H9 (cell line): ENCODE measurements at regions not wholly inside any gene's neighbourhood (a gene's known extent, or its start where the extent isn't known, plus 50 kb on each side); places are given as distances from the start of the nearest gene placed in this dataset.

Source experiments
- DNase-seq: peaks from one replicate; pipeline ENCODE4 v3.0.0-alpha.2; 2017
- H2AFZ ChIP-seq: one replicate; pipeline ENCODE4 v1.6.1; 2013; ENCODE audit warnings: mild to moderate bottlenecking, low read length, control low read depth, moderate library complexity
- H2AK5ac ChIP-seq: 2 replicates; pipeline ENCODE4 v1.6.1; 2013; ENCODE audit warnings: low read length, control low read depth, mixed read lengths; ENCODE audit not compliant: insufficient read length
- H2BK120ac ChIP-seq: one replicate; pipeline ENCODE4 v1.6.1; 2013; ENCODE audit warnings: low read depth, mild to moderate bottlenecking, low read length, control low read depth, inconsistent platforms; ENCODE audit not compliant: poor library complexity, severe bottlenecking
- H2BK12ac ChIP-seq: 2 replicates; pipeline ENCODE4 v1.6.1; 2013; ENCODE audit warnings: low read length, control low read depth, mixed read lengths, low read depth; ENCODE audit not compliant: insufficient read length
- H2BK15ac ChIP-seq: 2 replicates; pipeline ENCODE4 v1.6.1; 2013; ENCODE audit warnings: low read depth, low read length, control low read depth
- H2BK20ac ChIP-seq: one replicate; pipeline ENCODE4 v1.6.1; 2013; ENCODE audit warnings: low read depth, mild to moderate bottlenecking, low read length, control low read depth, inconsistent platforms; ENCODE audit not compliant: poor library complexity, severe bottlenecking
- H2BK5ac ChIP-seq: 2 replicates; pipeline ENCODE4 v1.6.1; 2013; ENCODE audit warnings: low read length, control low read depth, mixed read lengths; ENCODE audit not compliant: insufficient read length
- H3K14ac ChIP-seq: 2 replicates; pipeline ENCODE4 v1.6.1; 2013; ENCODE audit warnings: low read length, control low read depth; ENCODE audit not compliant: insufficient read depth
- H3K18ac ChIP-seq: 2 replicates; pipeline ENCODE4 v1.6.1; 2013; ENCODE audit warnings: low read depth, mild to moderate bottlenecking, mixed read lengths, low read length, control low read depth; ENCODE audit not compliant: insufficient read length
- H3K23ac ChIP-seq: 2 replicates; pipeline ENCODE4 v1.6.1; 2013; ENCODE audit warnings: low read length, control low read depth, mixed read lengths, low read depth; ENCODE audit not compliant: insufficient read length
- H3K23me2 ChIP-seq: 2 replicates; pipeline ENCODE4 v1.6.1; 2013; ENCODE audit warnings: low read depth, mild to moderate bottlenecking, mixed read lengths, low read length, control low read depth; ENCODE audit not compliant: insufficient read length, poor library complexity, severe bottlenecking
- H3K27ac ChIP-seq: 2 replicates; pipeline ENCODE4 v1.5.1; 2013; ENCODE audit warnings: low read length, control low read depth, mixed read lengths, low read depth; ENCODE audit not compliant: insufficient read length
- H3K27me3 ChIP-seq: 2 replicates; pipeline ENCODE4 v1.6.1; 2013; ENCODE audit warnings: low read length, control low read depth, inconsistent platforms; ENCODE audit not compliant: insufficient read depth
- H3K4ac ChIP-seq: 2 replicates; pipeline ENCODE4 v1.6.1; 2013; ENCODE audit warnings: low read depth, mild to moderate bottlenecking, control low read depth, inconsistent platforms, low read length, moderate library complexity
- H3K4me1 ChIP-seq: 2 replicates; pipeline ENCODE4 v1.6.1; 2013; ENCODE audit warnings: low read length, control low read depth, inconsistent platforms; ENCODE audit not compliant: insufficient read depth
- H3K4me2 ChIP-seq: 2 replicates; pipeline ENCODE4 v1.6.1; 2013; ENCODE audit warnings: low read length, control low read depth, mixed read lengths; ENCODE audit not compliant: insufficient read length, insufficient read depth
- H3K56ac ChIP-seq: 2 replicates; pipeline ENCODE4 v1.6.1; 2013; ENCODE audit warnings: low read depth, mild to moderate bottlenecking, mixed read lengths, low read length, control low read depth; ENCODE audit not compliant: insufficient read length
- H3K79me1 ChIP-seq: 2 replicates; pipeline ENCODE4 v1.6.1; 2013; ENCODE audit warnings: low read depth, mild to moderate bottlenecking, moderate library complexity, low read length, control low read depth, inconsistent platforms; ENCODE audit not compliant: insufficient read depth, poor library complexity, severe bottlenecking
- H3K79me2 ChIP-seq: 2 replicates; pipeline ENCODE4 v1.6.1; 2013; ENCODE audit warnings: low read length, control low read depth, inconsistent platforms; ENCODE audit not compliant: insufficient read depth
- H3K9ac ChIP-seq: 2 replicates; pipeline ENCODE4 v1.6.1; 2013; ENCODE audit warnings: low read length, control low read depth, mixed read lengths; ENCODE audit not compliant: insufficient read length; ENCODE audit errors: extremely low read depth
- H3K9me3 ChIP-seq: one replicate; pipeline ENCODE4 v1.6.1; 2013; ENCODE audit warnings: low read depth, low read length, inconsistent platforms; ENCODE audit not compliant: control insufficient read depth
- H3T11ph ChIP-seq: one replicate; pipeline ENCODE4 v1.6.1; 2013; ENCODE audit warnings: mild to moderate bottlenecking, low read length, control low read depth, inconsistent platforms
- H4K20me1 ChIP-seq: one replicate; pipeline ENCODE4 v1.6.1; 2013; ENCODE audit not compliant: control insufficient read depth, insufficient read length, insufficient read depth
- H4K5ac ChIP-seq: 2 replicates; pipeline ENCODE4 v1.6.1; 2013; ENCODE audit warnings: low read depth, mild to moderate bottlenecking, mixed read lengths, low read length, control low read depth; ENCODE audit not compliant: insufficient read length
- H4K8ac ChIP-seq: replicated peaks from 2 replicates; pipeline ENCODE4 v1.6.1; 2013; ENCODE audit warnings: low read length, control low read depth, mixed read lengths, low read depth; ENCODE audit not compliant: insufficient read length
- H4K91ac ChIP-seq: 2 replicates; pipeline ENCODE4 v1.6.1; 2013; ENCODE audit warnings: low read depth, mild to moderate bottlenecking, moderate library complexity, mixed read lengths, low read length, control low read depth; ENCODE audit not compliant: insufficient read length
- H3K27ac Mint-ChIP-seq, 3 experiments: 2 replicates in 2 of 3; 3 replicates in 1 of 3; pipeline ENCODE4 v1.8.0; 2020 to 2021; ENCODE audit warnings: mixed read lengths in 3 of 3, mild to moderate bottlenecking in 1 of 3, moderate library complexity in 1 of 3
- H3K27me3 Mint-ChIP-seq: 2 replicates; pipeline ENCODE4 v1.8.0; 2021; ENCODE audit warnings: low read depth, mild to moderate bottlenecking, moderate library complexity, mixed read lengths
- H3K36me3 Mint-ChIP-seq, 3 experiments: 2 replicates in 2 of 3; 3 replicates in 1 of 3; pipeline ENCODE4 v1.8.0; 2020 to 2021; ENCODE audit warnings: low read depth in 3 of 3, mixed read lengths in 3 of 3; ENCODE audit not compliant: insufficient read depth in 1 of 3
- H3K4me1 Mint-ChIP-seq, 2 experiments: 2 replicates each; pipeline ENCODE4 v1.8.0; 2020; ENCODE audit warnings: mixed read lengths in 2 of 2
- H3K4me3 Mint-ChIP-seq, 2 experiments: 2 replicates in 1 of 2; 3 replicates in 1 of 2; pipeline ENCODE4 v1.8.0; 2020 to 2021; ENCODE audit warnings: mild to moderate bottlenecking in 2 of 2, mixed read lengths in 2 of 2, moderate library complexity in 1 of 2
- H3K9me3 Mint-ChIP-seq, 2 experiments: 2 replicates in 1 of 2; 3 replicates in 1 of 2; pipeline ENCODE4 v1.8.0; 2020; ENCODE audit warnings: mild to moderate bottlenecking in 2 of 2, mixed read lengths in 2 of 2, moderate library complexity in 1 of 2
- WGBS: extraction: QIAGEN DNeasy Blood & Tissue Kit; methylation state at CpG from one replicate; pipeline ENCODE4 v1.1.7; 2013; ENCODE audit warnings: missing lambda C conversion rate, low lambda C conversion rate, mixed read lengths; ENCODE audit not compliant: insufficient read length; ENCODE audit errors: extremely low coverage; 5-methylcytosine and 5-hydroxymethylcytosine counted together
- TF ChIP-seq, protein P1 (sequence below): fragments of 200-600 bp; sonication (generic); conservative IDR thresholded peaks from 3 replicates; pipeline ENCODE4 v1.8.0; 2021; ENCODE audit warnings: antibody characterized with exemption, mild to moderate bottlenecking

GRCh38 chr11:93604008-93604660 lies 57.3 kb upstream of the CEP295 start:
- Histone ChIP-seq H3K4me2 (no peak overlapping the region), H3K18ac (no peak overlapping the region), H2BK12ac (no peak overlapping the region), H3K9ac (no peak overlapping the region), H2BK15ac (no peak overlapping the region), H4K20me1 (no peaks in the 10 kb centered on the region), H2AFZ (no peak overlapping the region), H3K4ac (no peak overlapping the region), H3K27ac (no peak overlapping the region), H3K79me1 (no peaks in the 10 kb centered on the region), H3K56ac (no peak overlapping the region), H3K79me2 (no peaks in the 10 kb centered on the region), H2AK5ac (no peak overlapping the region), H3K4me1 (peaks cover 6% of the 10 kb centered on the region; the same call in 1 of the 2 replicates), H3K9me3 (no peaks in the 10 kb centered on the region), H4K5ac (no peak overlapping the region), H4K91ac (no peak overlapping the region), H2BK20ac (no peak overlapping the region), H3K23ac (no peak overlapping the region), H3K23me2 (no peaks in the 10 kb centered on the region), H2BK5ac (no peak overlapping the region), H4K8ac (no peak overlapping the region), H3T11ph (no peak overlapping the region), H2BK120ac (no peak overlapping the region), H3K14ac (no peak overlapping the region), H3K27me3 (no peaks in the 10 kb centered on the region)
- DNase-seq = no peak
- H3K36me3 Mint-ChIP-seq = no peaks in the 10 kb centered on the region
- H3K27me3 Mint-ChIP-seq = no peaks in the 10 kb centered on the region
- H3K4me1 Mint-ChIP-seq = peaks cover 21 to 23% of the 10 kb centered on the region in 2 experiments
- no peak overlapping the region; a peak in 1 of 7 replicates for H3K27ac Mint-ChIP-seq
- H3K9me3 Mint-ChIP-seq = no peaks in the 10 kb centered on the region; a peak in 1 of 5 replicates
- no peak overlapping the region for H3K4me3 Mint-ChIP-seq
- TF ChIP-seq, protein P1, sequence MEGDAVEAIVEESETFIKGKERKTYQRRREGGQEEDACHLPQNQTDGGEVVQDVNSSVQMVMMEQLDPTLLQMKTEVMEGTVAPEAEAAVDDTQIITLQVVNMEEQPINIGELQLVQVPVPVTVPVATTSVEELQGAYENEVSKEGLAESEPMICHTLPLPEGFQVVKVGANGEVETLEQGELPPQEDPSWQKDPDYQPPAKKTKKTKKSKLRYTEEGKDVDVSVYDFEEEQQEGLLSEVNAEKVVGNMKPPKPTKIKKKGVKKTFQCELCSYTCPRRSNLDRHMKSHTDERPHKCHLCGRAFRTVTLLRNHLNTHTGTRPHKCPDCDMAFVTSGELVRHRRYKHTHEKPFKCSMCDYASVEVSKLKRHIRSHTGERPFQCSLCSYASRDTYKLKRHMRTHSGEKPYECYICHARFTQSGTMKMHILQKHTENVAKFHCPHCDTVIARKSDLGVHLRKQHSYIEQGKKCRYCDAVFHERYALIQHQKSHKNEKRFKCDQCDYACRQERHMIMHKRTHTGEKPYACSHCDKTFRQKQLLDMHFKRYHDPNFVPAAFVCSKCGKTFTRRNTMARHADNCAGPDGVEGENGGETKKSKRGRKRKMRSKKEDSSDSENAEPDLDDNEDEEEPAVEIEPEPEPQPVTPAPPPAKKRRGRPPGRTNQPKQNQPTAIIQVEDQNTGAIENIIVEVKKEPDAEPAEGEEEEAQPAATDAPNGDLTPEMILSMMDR = no peak
- no CpG with 5 or more reads among the region's 4 CpGs for WGBS
